ENCODE measurements at regions not wholly inside any gene's neighbourhood (a gene's known extent, or its start where the extent isn't known, plus 50 kb on each side); places are given as distances from the start of the nearest gene placed in this dataset.

DNA sequence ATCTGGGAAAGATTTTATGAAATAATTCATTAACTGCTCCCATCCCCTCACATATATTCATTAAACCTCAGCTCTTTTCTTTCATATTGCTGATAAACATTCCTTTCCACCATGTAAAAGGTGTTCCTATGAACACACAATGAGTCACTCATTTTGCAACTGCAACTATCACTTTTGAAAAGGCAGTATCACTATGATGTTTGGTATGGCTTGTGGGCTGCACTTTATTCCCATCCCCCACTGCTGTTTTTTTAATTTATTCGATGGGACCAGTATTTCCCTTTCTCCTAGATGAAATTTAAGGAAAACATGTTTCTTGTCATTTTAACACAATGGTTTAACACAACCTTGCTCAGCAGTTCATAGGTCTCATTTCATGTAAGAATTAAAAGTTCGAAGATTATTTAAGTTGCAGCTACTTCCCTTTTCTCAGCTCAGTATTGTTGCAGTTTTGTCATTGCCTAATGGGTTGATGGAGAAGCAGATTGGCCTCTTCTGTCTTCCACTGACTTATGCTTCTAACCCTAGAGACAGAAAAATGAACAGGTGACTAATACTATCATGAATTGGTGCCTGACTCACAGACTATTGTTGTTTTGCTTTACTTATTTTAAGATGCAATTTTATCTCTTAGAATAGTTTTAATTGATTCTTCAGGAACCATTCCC lies 280.3 kb downstream of the ZPLD1 start:
- ChIA-PET CTCF (interaction anchor here (1.0 to 7.3 kb wide), 4 partner anchors 13 to 41 kb away, joined by 3 to 43 read pairs (median 7); no protein-coding TSS in a partner anchor), POLR2A (interaction anchor here (0.6 kb wide), 1 partner anchor 37 kb away, joined by 5 read pairs; no protein-coding TSS in a partner anchor), SMC1A (ENCODE audit: uncharacterized antibody, unreplicated experiment) (interaction anchor here (0.6 to 2.2 kb wide), 11 partner anchors 9 to 891 kb away, joined by 3 to 10 read pairs (median 3); no protein-coding TSS in a partner anchor), RAD21 (ENCODE audit: unreplicated experiment) (interaction anchor here (0.7 to 2.1 kb wide), 3 partner anchors 25 to 885 kb away, joined by 3 to 13 read pairs (median 3); no protein-coding TSS in a partner anchor)
- in situ Hi-C loops (cut with MboI): no loop called here
- WGBS (ENCODE audit: insufficient coverage, insufficient replicate concordance, low lambda C conversion rate, missing lambda C conversion rate): 0% methylated on average over 2 of the region's 2 CpGs
- DNase-seq (ENCODE audit: low read depth, low spot score): peak; percentile 20
- no peaks in the 10 kb centered on the region; a peak in 1 of 4 replicates for H3K27me3 ChIP-seq (replicated peaks in 1 of 2; ENCODE audit: control insufficient read depth in 2 of 2, insufficient read depth in 2 of 2, low read length in 1 of 2)
- peak overlapping the region; percentile 54 for H2AFZ ChIP-seq (ENCODE audit: control insufficient read depth, low read depth, low read length)
- peak; percentile 23 for FAIRE-seq
- peak; percentile 99 for ATAC-seq
- H3K4me2 ChIP-seq (ENCODE audit: control insufficient read depth, insufficient read depth): peak overlapping the region; percentile 38; the same call in 1 of the 2 replicates
- no peaks in the 10 kb centered on the region for H3K36me3 ChIP-seq (ENCODE audit: control insufficient read depth in 2 of 2, insufficient read depth in 2 of 2, low read length in 1 of 2)
- H4K20me1 ChIP-seq (ENCODE audit: control insufficient read depth, insufficient read depth): no peaks in the 10 kb centered on the region
- peak overlapping the region; percentile 52; the same call in 1 of the 2 replicates for H3K27ac ChIP-seq (ENCODE audit: control insufficient read depth, insufficient read depth)
- no TSS peak for BruUV-seq (replicated peaks)
- no peak overlapping the region for H3K4me3 ChIP-seq
- no peaks in the 10 kb centered on the region for H3K4me1 ChIP-seq (ENCODE audit: control insufficient read depth, insufficient read depth, low read length)
- intact Hi-C loops (cut with micrococcal nuclease; ENCODE audit: unreplicated experiment): no loop called here
- H3K9ac ChIP-seq (ENCODE audit: control insufficient read depth, insufficient read depth, low read length): no peak overlapping the region
- no peaks in the 10 kb centered on the region for H3K9me3 ChIP-seq (replicated peaks; ENCODE audit: control insufficient read depth, insufficient read depth, low read length)
- H3K79me2 ChIP-seq (ENCODE audit: control insufficient read depth, insufficient read depth, low read length): no peaks in the 10 kb centered on the region
- TF ChIP-seq, protein P1, sequence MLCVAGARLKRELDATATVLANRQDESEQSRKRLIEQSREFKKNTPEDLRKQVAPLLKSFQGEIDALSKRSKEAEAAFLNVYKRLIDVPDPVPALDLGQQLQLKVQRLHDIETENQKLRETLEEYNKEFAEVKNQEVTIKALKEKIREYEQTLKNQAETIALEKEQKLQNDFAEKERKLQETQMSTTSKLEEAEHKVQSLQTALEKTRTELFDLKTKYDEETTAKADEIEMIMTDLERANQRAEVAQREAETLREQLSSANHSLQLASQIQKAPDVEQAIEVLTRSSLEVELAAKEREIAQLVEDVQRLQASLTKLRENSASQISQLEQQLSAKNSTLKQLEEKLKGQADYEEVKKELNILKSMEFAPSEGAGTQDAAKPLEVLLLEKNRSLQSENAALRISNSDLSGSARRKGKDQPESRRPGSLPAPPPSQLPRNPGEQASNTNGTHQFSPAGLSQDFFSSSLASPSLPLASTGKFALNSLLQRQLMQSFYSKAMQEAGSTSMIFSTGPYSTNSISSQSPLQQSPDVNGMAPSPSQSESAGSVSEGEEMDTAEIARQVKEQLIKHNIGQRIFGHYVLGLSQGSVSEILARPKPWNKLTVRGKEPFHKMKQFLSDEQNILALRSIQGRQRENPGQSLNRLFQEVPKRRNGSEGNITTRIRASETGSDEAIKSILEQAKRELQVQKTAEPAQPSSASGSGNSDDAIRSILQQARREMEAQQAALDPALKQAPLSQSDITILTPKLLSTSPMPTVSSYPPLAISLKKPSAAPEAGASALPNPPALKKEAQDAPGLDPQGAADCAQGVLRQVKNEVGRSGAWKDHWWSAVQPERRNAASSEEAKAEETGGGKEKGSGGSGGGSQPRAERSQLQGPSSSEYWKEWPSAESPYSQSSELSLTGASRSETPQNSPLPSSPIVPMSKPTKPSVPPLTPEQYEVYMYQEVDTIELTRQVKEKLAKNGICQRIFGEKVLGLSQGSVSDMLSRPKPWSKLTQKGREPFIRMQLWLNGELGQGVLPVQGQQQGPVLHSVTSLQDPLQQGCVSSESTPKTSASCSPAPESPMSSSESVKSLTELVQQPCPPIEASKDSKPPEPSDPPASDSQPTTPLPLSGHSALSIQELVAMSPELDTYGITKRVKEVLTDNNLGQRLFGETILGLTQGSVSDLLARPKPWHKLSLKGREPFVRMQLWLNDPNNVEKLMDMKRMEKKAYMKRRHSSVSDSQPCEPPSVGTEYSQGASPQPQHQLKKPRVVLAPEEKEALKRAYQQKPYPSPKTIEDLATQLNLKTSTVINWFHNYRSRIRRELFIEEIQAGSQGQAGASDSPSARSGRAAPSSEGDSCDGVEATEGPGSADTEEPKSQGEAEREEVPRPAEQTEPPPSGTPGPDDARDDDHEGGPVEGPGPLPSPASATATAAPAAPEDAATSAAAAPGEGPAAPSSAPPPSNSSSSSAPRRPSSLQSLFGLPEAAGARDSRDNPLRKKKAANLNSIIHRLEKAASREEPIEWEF (IDR thresholded peaks at IDR 0.05; ENCODE audit: insufficient replicate concordance, low read depth, low read length): no peak
- TF ChIP-seq SMC3 (IDR thresholded peaks at IDR 0.05; ENCODE audit: borderline replicate concordance, low read length) (no peak), SIX5 (IDR thresholded peaks at IDR 0.05; ENCODE audit: low read depth, low read length, severe bottlenecking) (no peak), E2F4 (IDR thresholded peaks at IDR 0.05; ENCODE audit: low read depth, low read length) (no peak), SPI1 (IDR thresholded peaks at IDR 0.05; ENCODE audit: borderline replicate concordance, insufficient read depth, low read depth, low read length) (peak; percentile 57), CREB1 (IDR thresholded peaks at IDR 0.05; ENCODE audit: low read depth) (0 out of 2 replicates have a peak, but pooled peaks have one; percentile 14), MYC (IDR thresholded peaks at IDR 0.05; ENCODE audit: insufficient read depth, insufficient read length, insufficient replicate concordance, low read length, severe bottlenecking) (no peak), RCOR1 (conservative IDR thresholded peaks at IDR 0.05; ENCODE audit: low read depth, low read length) (no peak), SP1 (IDR thresholded peaks at IDR 0.05; ENCODE audit: low read depth, low read length) (no peak), KAT2A (conservative IDR thresholded peaks at IDR 0.05; ENCODE audit: control insufficient read depth, low read depth, low read length) (no peak), POLR2A (IDR thresholded peaks at IDR 0.05; ENCODE audit: low read depth, low read length) (no peak), ZNF24 (IDR thresholded peaks at IDR 0.05) (0 out of 2 replicates have a peak, but pooled peaks have one; percentile 10), BMI1 (IDR thresholded peaks at IDR 0.05; ENCODE audit: borderline replicate concordance) (peak; percentile 64; the same call in 1 of the 2 replicates)
- TF ChIP-seq, protein P2, sequence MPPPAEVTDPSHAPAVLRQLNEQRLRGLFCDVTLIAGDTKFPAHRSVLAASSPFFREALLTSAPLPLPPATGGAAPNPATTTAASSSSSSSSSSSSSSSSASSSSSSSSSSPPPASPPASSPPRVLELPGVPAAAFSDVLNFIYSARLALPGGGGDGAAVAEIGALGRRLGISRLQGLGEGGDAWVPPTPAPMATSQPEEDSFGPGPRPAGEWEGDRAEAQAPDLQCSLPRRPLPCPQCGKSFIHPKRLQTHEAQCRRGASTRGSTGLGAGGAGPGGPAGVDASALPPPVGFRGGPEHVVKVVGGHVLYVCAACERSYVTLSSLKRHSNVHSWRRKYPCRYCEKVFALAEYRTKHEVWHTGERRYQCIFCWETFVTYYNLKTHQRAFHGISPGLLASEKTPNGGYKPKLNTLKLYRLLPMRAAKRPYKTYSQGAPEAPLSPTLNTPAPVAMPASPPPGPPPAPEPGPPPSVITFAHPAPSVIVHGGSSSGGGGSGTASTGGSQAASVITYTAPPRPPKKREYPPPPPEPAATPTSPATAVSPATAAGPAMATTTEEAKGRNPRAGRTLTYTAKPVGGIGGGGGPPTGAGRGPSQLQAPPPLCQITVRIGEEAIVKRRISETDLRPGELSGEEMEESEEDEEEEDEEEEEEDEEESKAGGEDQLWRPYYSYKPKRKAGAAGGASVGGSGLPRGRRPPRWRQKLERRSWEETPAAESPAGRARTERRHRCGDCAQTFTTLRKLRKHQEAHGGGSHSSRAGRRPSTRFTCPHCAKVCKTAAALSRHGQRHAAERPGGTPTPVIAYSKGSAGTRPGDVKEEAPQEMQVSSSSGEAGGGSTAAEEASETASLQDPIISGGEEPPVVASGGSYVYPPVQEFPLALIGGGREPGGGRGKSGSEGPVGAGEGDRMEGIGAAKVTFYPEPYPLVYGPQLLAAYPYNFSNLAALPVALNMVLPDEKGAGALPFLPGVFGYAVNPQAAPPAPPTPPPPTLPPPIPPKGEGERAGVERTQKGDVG (CRISPR knock-in tag; IDR thresholded peaks at IDR 0.05): no peak
